ENCODE measurements at regions not wholly inside any gene's neighbourhood (a gene's known extent, or its start where the extent isn't known, plus 50 kb on each side); places are given as distances from the start of the nearest gene placed in this dataset.
"Not testable (repeated sequence)": the region's sequence is repeated elsewhere in the genome, so short reads cannot be mapped to it uniquely, and the experiment has no call there.

DNA sequence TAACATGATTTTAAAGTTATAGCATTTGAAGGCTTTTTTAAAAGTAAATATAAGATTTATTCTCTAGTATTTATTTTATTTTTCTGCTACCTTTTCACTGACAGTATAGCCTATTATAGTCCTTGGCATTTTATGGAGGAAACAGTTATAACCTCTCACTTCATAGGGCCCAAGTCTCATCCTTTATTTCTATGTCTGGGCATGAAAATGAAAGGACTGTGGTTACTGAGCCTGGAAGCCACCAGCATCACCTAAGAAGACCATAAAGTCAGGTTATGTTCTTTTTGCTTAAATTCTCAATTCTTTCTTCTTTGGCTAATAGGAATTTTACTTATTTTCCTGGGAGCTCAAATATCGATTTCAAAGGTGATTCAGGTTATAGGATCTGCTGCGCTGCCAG is 494.7 kb upstream of the TECRL start:
- TF ChIP-seq CTCF (conservative IDR thresholded peaks at IDR 0.05) (no peak), ZFX (IDR thresholded peaks at IDR 0.05) (no peak)
- H3K27ac ChIP-seq: no peak overlapping the region

GRCh38 chr4:64899563-64899962 is 490.3 kb upstream of the TECRL start:
- no peak overlapping the region for H3K27ac ChIP-seq
- no peak for TF ChIP-seq ZFX (IDR thresholded peaks at IDR 0.05)

- H3K27ac ChIP-seq: not testable (repeated sequence)
These were observed 489.8 kb upstream of the TECRL start for GRCh38 chr4:64899030-64899429.

DNA sequence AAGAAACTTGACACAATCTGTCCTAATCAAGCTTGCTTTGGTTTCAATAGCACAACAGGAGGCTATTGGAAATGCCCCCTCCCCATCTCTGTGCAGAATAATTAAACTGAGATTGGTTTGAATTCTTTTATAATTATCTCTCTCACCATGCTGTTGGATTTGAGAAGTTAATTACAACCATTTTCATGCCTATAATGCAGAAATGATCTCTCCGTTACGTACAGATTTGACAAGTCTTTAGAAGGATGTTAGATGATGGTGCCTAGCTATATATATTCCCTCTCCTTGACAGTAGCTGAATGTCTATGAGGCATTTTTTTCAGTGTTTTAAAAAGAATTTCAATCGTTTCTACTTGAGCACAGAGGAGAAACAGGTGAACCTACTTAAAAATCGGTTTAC is 488.4 kb upstream of the TECRL start:
- H3K27ac ChIP-seq: no peak overlapping the region
- TF ChIP-seq ZFX (IDR thresholded peaks at IDR 0.05): no peak
- no peak for TF ChIP-seq CTCF (conservative IDR thresholded peaks at IDR 0.05)

DNA sequence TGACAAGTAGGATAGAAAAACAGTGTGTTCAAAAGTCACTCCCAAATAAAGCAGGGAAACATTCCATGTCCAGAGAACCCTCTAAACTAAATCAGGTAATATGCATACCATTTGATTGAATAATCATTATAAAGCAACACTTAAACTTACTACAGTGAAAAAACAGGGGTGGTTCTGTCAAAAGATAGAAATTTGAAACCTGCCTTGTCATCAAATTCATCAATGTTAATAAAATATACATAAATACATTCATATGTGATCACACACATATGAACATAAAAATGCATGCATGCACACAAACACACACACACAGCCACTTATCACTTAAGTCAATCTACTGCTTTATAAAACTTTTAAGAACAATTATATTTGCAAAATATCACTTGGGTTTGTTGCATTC is 485.8 kb upstream of the TECRL start:
- H3K27ac ChIP-seq: no peak overlapping the region
- TF ChIP-seq CTCF (conservative IDR thresholded peaks at IDR 0.05) (no peak), ZFX (IDR thresholded peaks at IDR 0.05) (no peak)

DNA sequence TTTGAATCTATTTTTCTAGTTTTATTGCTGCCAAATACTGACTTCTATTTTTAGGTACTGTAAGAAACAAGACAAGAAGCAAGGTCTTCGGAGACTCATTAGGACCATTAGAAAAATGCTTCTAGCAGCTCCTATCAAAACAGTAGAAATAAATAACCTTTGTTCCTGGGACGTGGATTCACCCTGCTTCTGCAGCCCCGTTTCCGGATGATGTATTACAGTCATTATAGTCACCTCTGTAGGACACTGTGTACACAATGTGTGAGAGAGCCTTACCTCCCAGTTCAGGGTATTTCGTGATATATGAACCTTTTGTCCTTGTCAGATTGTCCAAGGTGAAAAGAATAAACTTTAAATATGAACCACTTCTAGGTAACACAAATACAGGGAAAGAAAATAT is 484.0 kb upstream of the TECRL start:
- TF ChIP-seq ZFX (IDR thresholded peaks at IDR 0.05) (no peak), CTCF (conservative IDR thresholded peaks at IDR 0.05) (no peak)
- H3K27ac ChIP-seq: no peak overlapping the region

DNA sequence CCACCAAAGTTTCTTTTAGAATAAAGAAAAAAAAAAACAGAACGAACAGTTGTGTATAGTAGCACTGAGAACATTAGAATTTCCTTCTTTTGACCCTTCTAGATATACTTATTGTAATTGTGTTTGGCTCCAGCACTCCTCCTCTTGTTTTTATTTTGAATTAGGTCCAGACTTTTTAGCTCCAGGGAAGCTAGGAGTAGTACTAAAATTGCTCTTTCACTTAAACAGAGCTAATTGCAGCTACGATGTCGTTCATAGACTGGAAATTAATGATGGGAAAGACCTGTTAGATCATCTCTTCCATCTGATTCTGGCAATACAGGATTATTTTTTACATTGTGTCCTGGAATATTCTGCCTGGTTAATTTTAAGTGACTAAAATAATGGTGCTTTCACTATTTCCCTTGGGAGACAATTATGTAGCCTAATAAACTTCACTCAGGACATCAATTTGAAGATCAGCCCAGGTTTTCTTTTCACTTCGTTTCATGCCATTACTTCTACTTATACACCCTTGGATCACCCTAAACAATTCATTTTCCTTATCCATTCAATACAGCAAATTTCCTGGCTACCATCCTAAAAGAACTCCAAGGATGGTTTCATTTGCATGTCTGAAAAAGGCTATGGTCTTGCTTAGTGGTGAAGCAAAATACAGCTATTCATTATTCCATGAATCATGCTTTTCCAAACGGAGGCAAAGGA is 480.8 kb upstream of the TECRL start:
- no peak overlapping the region for H3K27ac ChIP-seq
- no peak for TF ChIP-seq ZFX (IDR thresholded peaks at IDR 0.05)
- TF ChIP-seq CTCF (conservative IDR thresholded peaks at IDR 0.05): no peak

GRCh38 chr4:64883087-64883807 is 474.0 kb upstream of the TECRL start:
- TF ChIP-seq ZFX (IDR thresholded peaks at IDR 0.05): no peak
- no peak for TF ChIP-seq CTCF (conservative IDR thresholded peaks at IDR 0.05)
- no peak overlapping the region for H3K27ac ChIP-seq
